ENCODE measurements at regions not wholly inside any gene's neighbourhood (a gene's known extent, or its start where the extent isn't known, plus 50 kb on each side); places are given as distances from the start of the nearest gene placed in this dataset.

GRCh38 chr10:8665322-8665721 lies 610.8 kb downstream of the GATA3 start:
- TF ChIP-seq CTCF (IDR thresholded peaks at IDR 0.05; ENCODE audit: insufficient read depth, low read length), result no peak
- TF ChIP-seq POLR2AphosphoS5 (IDR thresholded peaks at IDR 0.05; ENCODE audit: low read depth), result no peak
- TF ChIP-seq GABPA (IDR thresholded peaks at IDR 0.05; ENCODE audit: low read depth), result no peak

All from HL-60 (cell line).